Adrenal gland (tissue), 9 donors: ENCODE measurements at regions not wholly inside any gene's neighbourhood (a gene's known extent, or its start where the extent isn't known, plus 50 kb on each side); places are given as distances from the start of the nearest gene placed in this dataset.

Experiments
- DNase-seq, 7 donors: peaks; one replicate each; pipeline ENCODE4 v3.0.0-alpha.2; 2019 to 2020
- H3K27ac ChIP-seq, 5 donors: fragments of 200-600 bp; sonication (generic) in 4 of 5; 1 replicate in 3 of 5; 2 replicates in 2 of 5; pipeline versions ENCODE4 v1.5.1 to v1.8.0; 2016 to 2020; ENCODE audit warnings: mild to moderate bottlenecking in 1 of 5
- H3K27me3 ChIP-seq: fragments of 200-600 bp; 2 replicates; pipeline ENCODE4 v1.8.0; 2021
- H3K36me3 ChIP-seq, 2 donors: fragments of 200-600 bp; replicated peaks in 1 of 2; 1 replicate in 1 of 2; 2 replicates in 1 of 2; pipeline versions ENCODE4 v1.5.1 to v1.8.0; 2018 to 2022
- H3K4me1 ChIP-seq, 2 donors: fragments of 200-600 bp; replicated peaks in 1 of 2; 1 replicate in 1 of 2; 2 replicates in 1 of 2; pipeline versions ENCODE4 v1.5.1 to v1.8.0; 2018 to 2021
- H3K4me3 ChIP-seq, 4 donors: fragments of 200-600 bp; sonication (generic) in 3 of 4; one replicate each; pipeline ENCODE4 v1.5.1; 2016 to 2018
- H3K9me3 ChIP-seq, 3 donors: fragments of 200-600 bp; sonication (generic) in 1 of 3; replicated peaks in 1 of 3; 1 replicate in 2 of 3; 2 replicates in 1 of 3; pipeline versions ENCODE4 v1.5.1 to v1.8.0; 2016 to 2021
- CTCF ChIP-seq, 6 experiments: fragments of 450-650 bp in 4 of 6; fragments of 200-600 bp in 2 of 6; sonication (generic) in 1 of 6; IDR thresholded peaks; 1 replicate in 5 of 6; 2 replicates in 1 of 6; pipeline versions ENCODE4 v1.5.1 to v1.8.0; 2016 to 2021; ENCODE audit warnings: antibody characterized with exemption in 6 of 6, mild to moderate bottlenecking in 2 of 6, moderate library complexity in 1 of 6
- POLR2A ChIP-seq, 2 donors: fragments of 450-650 bp; IDR thresholded peaks; one replicate each; pipeline ENCODE4 v1.6.1; 2017; ENCODE audit warnings: antibody characterized with exemption in 2 of 2, mild to moderate bottlenecking in 2 of 2, moderate library complexity in 1 of 2
- WGBS, 4 donors: extraction: QIAGEN DNeasy Blood & Tissue Kit in 2 of 4; methylation state at CpG; one replicate each; pipeline versions ENCODE4 v1.1.5 to v1.1.7; 2013 to 2017; 5-methylcytosine and 5-hydroxymethylcytosine counted together
- intact Hi-C, 2 donors: fragments of 100-400 bp; cut with DNase I; formaldehyde crosslinking; loops; one replicate each; pipeline versions ENCODE4 v1.14.1 to v1.15.0; 2022 to 2023
- donor health status: healthy with polysubstance abuse.
- donor health status: Bipolar disorder and iron deficiency.
- donor health status: DM: yes; HTN: yes; CAD: no.
- donor health status: DM: no; HTN: no; CAD: no.
- donor health status: DM: no; HTN: no; CAD: no.

GRCh38 chr5:61622156-61622555 lies 290.1 kb downstream of the ZSWIM6 start:
- no peak overlapping the region for H3K4me3 ChIP-seq
- intact Hi-C loops, result no loop called here
- WGBS, 4 donors, result 59 to 80% (median 73%) methylated on average over 2 of the region's 2 CpGs
- TF ChIP-seq POLR2A (IDR thresholded peaks at IDR 0.05) (no peak), CTCF (IDR thresholded peaks at IDR 0.05) (no peak)
- no peaks in the 10 kb centered on the region for H3K27me3 ChIP-seq
- no peak overlapping the region for H3K27ac ChIP-seq
- DNase-seq, result no peak
- peaks cover 15 to 22% of the 10 kb centered on the region in 2 donors for H3K4me1 ChIP-seq
- no peaks in the 10 kb centered on the region for H3K9me3 ChIP-seq
- no peaks in the 10 kb centered on the region for H3K36me3 ChIP-seq

DNA sequence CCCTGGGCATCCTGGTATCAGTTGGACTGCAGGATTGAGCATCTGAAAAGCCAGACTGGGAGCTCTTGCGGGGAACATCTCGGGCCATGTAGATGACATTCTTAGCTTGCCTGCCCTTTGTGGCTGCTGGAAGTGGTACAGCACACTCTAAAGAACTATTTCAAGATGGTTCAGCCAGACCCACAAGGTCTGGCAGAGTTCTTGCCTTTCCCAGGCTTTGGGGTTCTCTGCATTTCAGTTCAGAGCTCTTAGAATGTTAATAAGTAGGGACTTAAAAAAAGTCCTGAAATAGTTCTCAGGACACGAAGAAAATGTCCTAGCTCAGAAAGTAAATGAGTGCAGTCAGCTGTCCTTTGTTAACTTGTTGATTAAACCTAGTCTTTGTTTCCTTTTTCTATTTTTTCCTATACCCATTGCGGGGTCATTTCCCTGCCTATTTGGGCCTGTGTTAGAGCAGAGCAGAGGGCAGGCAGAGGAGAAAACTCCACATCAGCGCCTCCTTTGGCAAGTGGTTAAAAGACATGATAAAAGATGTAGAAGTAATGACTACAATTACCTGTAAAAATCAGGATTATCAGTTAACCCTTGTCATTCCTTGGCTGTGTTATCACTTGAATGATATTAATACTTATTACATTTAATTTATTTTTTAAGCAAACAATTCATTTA lies 291.5 kb downstream of the ZSWIM6 start:
- WGBS, 4 donors, result 84 to 90% (median 88%) methylated on average over 4 to 5 of the region's 5 CpGs
- no peak overlapping the region for H3K27ac ChIP-seq
- H3K27me3 ChIP-seq, result no peaks in the 10 kb centered on the region
- TF ChIP-seq CTCF (IDR thresholded peaks at IDR 0.05) (peak in 1 of 6 experiments; percentile 15), POLR2A (IDR thresholded peaks at IDR 0.05) (no peak)
- H3K4me3 ChIP-seq, result no peak overlapping the region
- peaks cover 15 to 22% of the 10 kb centered on the region in 2 donors for H3K4me1 ChIP-seq
- no peaks in the 10 kb centered on the region for H3K36me3 ChIP-seq
- DNase-seq, result no peak
- intact Hi-C loops, result no loop called here
- H3K9me3 ChIP-seq, result no peaks in the 10 kb centered on the region

GRCh38 chr5:61624553-61625136 lies 292.6 kb downstream of the ZSWIM6 start:
- peak overlapping the region in 2 of 5 donors; percentile 85 for H3K27ac ChIP-seq
- no peak for DNase-seq
- intact Hi-C loops, result no loop called here
- H3K36me3 ChIP-seq, result no peaks in the 10 kb centered on the region
- H3K9me3 ChIP-seq, result no peaks in the 10 kb centered on the region
- peaks cover 15 to 22% of the 10 kb centered on the region in 2 donors for H3K4me1 ChIP-seq
- peak overlapping the region in 1 of 4 donors; percentile 61 for H3K4me3 ChIP-seq
- 76 to 88% (median 81%) methylated on average over 3 of the region's 3 CpGs for WGBS, 4 donors
- no peaks in the 10 kb centered on the region for H3K27me3 ChIP-seq
- TF ChIP-seq POLR2A (IDR thresholded peaks at IDR 0.05) (no peak), CTCF (IDR thresholded peaks at IDR 0.05) (no peak)

GRCh38 chr5:61625137-61625561 lies 293.1 kb downstream of the ZSWIM6 start:
- no peak for DNase-seq
- Histone ChIP-seq H3K27ac (peak overlapping the region in 3 of 5 donors; percentile 85 to 87 (median 85)), H3K9me3 (no peaks in the 10 kb centered on the region), H3K4me3 (peak overlapping the region in 2 of 4 donors; percentile 61 to 77), H3K4me1 (peaks cover 15 to 22% of the 10 kb centered on the region in 2 donors), H3K27me3 (no peaks in the 10 kb centered on the region), H3K36me3 (no peaks in the 10 kb centered on the region)
- 24 to 33% (median 26%) methylated on average over 11 of the region's 11 CpGs for WGBS, 4 donors
- intact Hi-C loops, result no loop called here
- TF ChIP-seq CTCF (IDR thresholded peaks at IDR 0.05), result no peak
- TF ChIP-seq POLR2A (IDR thresholded peaks at IDR 0.05), result no peak
